ENCODE measurements at regions not wholly inside any gene's neighbourhood (a gene's known extent, or its start where the extent isn't known, plus 50 kb on each side); places are given as distances from the start of the nearest gene placed in this dataset.
A peak's percentile ranks its signal among the peaks of the same experiment; 100 is the strongest.

- Histone ChIP-seq H3K4me2 (ENCODE audit: insufficient read depth, low read length) (no peak overlapping the region), H3K27me3 (ENCODE audit: insufficient read depth, low read length) (no peaks in the 10 kb centered on the region), H2AFZ (ENCODE audit: low read length) (no peak overlapping the region), H3K4me3 (ENCODE audit: insufficient read depth, low read length) (no peak overlapping the region), H3K79me2 (ENCODE audit: insufficient read depth, low read length) (no peaks in the 10 kb centered on the region), H3K36me3 (ENCODE audit: insufficient read depth, low read length) (no peaks in the 10 kb centered on the region), H3K27ac (ENCODE audit: low read depth, low read length) (no peak overlapping the region), H3K9me3 (ENCODE audit: low read depth, low read length) (no peaks in the 10 kb centered on the region), H3K4me1 (ENCODE audit: insufficient read depth, low read length) (no peaks in the 10 kb centered on the region), H4K20me1 (ENCODE audit: insufficient read depth, low read length) (no peaks in the 10 kb centered on the region)
- DNase-seq (ENCODE audit: insufficient read length, low spot score, missing footprints), result no peak
- no peak for TF ChIP-seq CTCF (IDR thresholded peaks at IDR 0.05; ENCODE audit: extremely low read depth, low read depth, low read length)
Measured at GRCh38 chr2:183267148-183267827, 143.0 kb downstream of the NUP35 start.

- Histone ChIP-seq H3K27ac (ENCODE audit: low read depth, low read length) (no peak overlapping the region), H3K4me1 (ENCODE audit: insufficient read depth, low read length) (no peaks in the 10 kb centered on the region), H3K79me2 (ENCODE audit: insufficient read depth, low read length) (no peaks in the 10 kb centered on the region), H3K27me3 (ENCODE audit: insufficient read depth, low read length) (no peaks in the 10 kb centered on the region), H3K36me3 (ENCODE audit: insufficient read depth, low read length) (no peaks in the 10 kb centered on the region), H3K4me3 (ENCODE audit: insufficient read depth, low read length) (no peak overlapping the region), H2AFZ (ENCODE audit: low read length) (no peak overlapping the region), H3K9me3 (ENCODE audit: low read depth, low read length) (no peaks in the 10 kb centered on the region), H4K20me1 (ENCODE audit: insufficient read depth, low read length) (no peaks in the 10 kb centered on the region), H3K4me2 (ENCODE audit: insufficient read depth, low read length) (no peak overlapping the region)
- DNase-seq (ENCODE audit: insufficient read length, low spot score, missing footprints), result no peak
- TF ChIP-seq CTCF (IDR thresholded peaks at IDR 0.05; ENCODE audit: extremely low read depth, low read depth, low read length), result no peak
Measured at GRCh38 chr2:183269956-183270355, 145.7 kb downstream of the NUP35 start.

GRCh38 chr2:183283209-183283608, 159.0 kb downstream of the NUP35 start:
- H3K79me2 ChIP-seq (ENCODE audit: insufficient read depth, low read length), result no peaks in the 10 kb centered on the region
- DNase-seq (ENCODE audit: insufficient read length, low spot score, missing footprints), result no peak
- H2AFZ ChIP-seq (ENCODE audit: low read length), result no peak overlapping the region
- H3K4me2 ChIP-seq (ENCODE audit: insufficient read depth, low read length), result no peak overlapping the region
- H3K36me3 ChIP-seq (ENCODE audit: insufficient read depth, low read length), result no peaks in the 10 kb centered on the region
- H4K20me1 ChIP-seq (ENCODE audit: insufficient read depth, low read length), result no peaks in the 10 kb centered on the region
- H3K4me3 ChIP-seq (ENCODE audit: insufficient read depth, low read length), result no peak overlapping the region
- H3K4me1 ChIP-seq (ENCODE audit: insufficient read depth, low read length), result peaks cover 12% of the 10 kb centered on the region
- no peak for TF ChIP-seq CTCF (IDR thresholded peaks at IDR 0.05; ENCODE audit: extremely low read depth, low read depth, low read length)
- no peaks in the 10 kb centered on the region for H3K27me3 ChIP-seq (ENCODE audit: insufficient read depth, low read length)
- no peak overlapping the region for H3K27ac ChIP-seq (ENCODE audit: low read depth, low read length)
- H3K9me3 ChIP-seq (ENCODE audit: low read depth, low read length), result peaks cover 9% of the 10 kb centered on the region

GRCh38 chr2:183284606-183285005, 160.4 kb downstream of the NUP35 start:
- peak; percentile 57 for DNase-seq (ENCODE audit: insufficient read length, low spot score, missing footprints)
- Histone ChIP-seq H3K9me3 (ENCODE audit: low read depth, low read length) (peaks cover 9% of the 10 kb centered on the region), H3K4me1 (ENCODE audit: insufficient read depth, low read length) (peaks cover 12% of the 10 kb centered on the region), H3K79me2 (ENCODE audit: insufficient read depth, low read length) (no peaks in the 10 kb centered on the region), H4K20me1 (ENCODE audit: insufficient read depth, low read length) (no peaks in the 10 kb centered on the region), H2AFZ (ENCODE audit: low read length) (peak overlapping the region; percentile 59), H3K4me3 (ENCODE audit: insufficient read depth, low read length) (no peak overlapping the region), H3K27ac (ENCODE audit: low read depth, low read length) (peak overlapping the region; percentile 91), H3K36me3 (ENCODE audit: insufficient read depth, low read length) (no peaks in the 10 kb centered on the region), H3K27me3 (ENCODE audit: insufficient read depth, low read length) (no peaks in the 10 kb centered on the region), H3K4me2 (ENCODE audit: insufficient read depth, low read length) (peak overlapping the region; percentile 69)
- no peak for TF ChIP-seq CTCF (IDR thresholded peaks at IDR 0.05; ENCODE audit: extremely low read depth, low read depth, low read length)

All from osteoblast (primary cell).